Endothelial cell of umbilical vein (primary cell): ENCODE measurements at regions not wholly inside any gene's neighbourhood (a gene's known extent, or its start where the extent isn't known, plus 50 kb on each side); places are given as distances from the start of the nearest gene placed in this dataset.

ENCODE experiments used
- BruUV-seq: library from RNA; stranded (reverse); fragments of 400-500 nt; replicated peaks from 2 replicates; lab custom pipeline; 2021; lab: Mats Ljungman, UMichigan
- CTCF ChIA-PET: fragments of 300-600, 350-600 bp; sonication (Branson Sonifier 250); formaldehyde crosslinking; loops from one replicate; lab custom pipeline; 2021; ENCODE audit warnings: antibody characterized with exemption, inconsistent platforms; lab: Charles Lee
- POLR2A ChIA-PET: fragments of 300-600, 350-600 bp; sonication (Branson Sonifier 250); formaldehyde crosslinking; loops from one replicate; lab custom pipeline; 2021; ENCODE audit warnings: antibody characterized with exemption, inconsistent platforms; lab: Charles Lee
- DNase-seq: peaks from one replicate; pipeline ENCODE4 v3.0.0-alpha.2; 2011; ENCODE audit warnings: low read depth, low spot score
- FAIRE-seq: peaks from 2 replicates; lab custom pipeline; 2011; peaks lifted over from hg19 to GRCh38; lab: Jason Lieb, UNC
- H2AFZ ChIP-seq: 2 replicates; pipeline ENCODE4 v1.6.0; 2012; ENCODE audit warnings: low read depth, low read length, control low read depth, inconsistent platforms
- H3K27ac ChIP-seq: 2 replicates; pipeline ENCODE4 v1.5.1; 2011; ENCODE audit warnings: low read depth, mild to moderate bottlenecking, control low read depth, low read length, moderate library complexity; ENCODE audit not compliant: insufficient read depth
- H3K27me3 ChIP-seq, 2 experiments: 2 replicates each; pipeline versions ENCODE4 v1.6.0 to v1.6.1; 2011; ENCODE audit warnings: low read length in 2 of 2, mixed read lengths in 1 of 2; ENCODE audit not compliant: control insufficient read depth in 2 of 2, insufficient read depth in 2 of 2
- H3K36me3 ChIP-seq, 2 experiments: 2 replicates in 1 of 2; 3 replicates in 1 of 2; pipeline ENCODE4 v1.5.1; 2011; ENCODE audit warnings: low read length in 2 of 2, mild to moderate bottlenecking in 1 of 2, moderate library complexity in 1 of 2; ENCODE audit not compliant: control insufficient read depth in 2 of 2, insufficient read depth in 2 of 2; ENCODE audit errors: extremely low read depth in 1 of 2
- H3K4me1 ChIP-seq: 3 replicates; pipeline ENCODE4 v1.5.1; 2011; ENCODE audit warnings: mild to moderate bottlenecking, low read length; ENCODE audit not compliant: control insufficient read depth, insufficient read depth; ENCODE audit errors: extremely low read depth
- H3K4me2 ChIP-seq: 2 replicates; pipeline ENCODE4 v1.6.1; 2011; ENCODE audit warnings: low read length, control low read depth, mixed read lengths; ENCODE audit not compliant: insufficient read depth
- H3K4me3 ChIP-seq, 3 experiments: fragments of 200-600 bp in 1 of 3; sonication (generic), shearing (Covaris generic) in 1 of 3; replicated peaks in 1 of 3; 2 replicates each; pipeline ENCODE4 v1.5.1; 2011 to 2016; ENCODE audit warnings: control low read depth in 3 of 3, low read length in 3 of 3, mild to moderate bottlenecking in 2 of 3, inconsistent platforms in 1 of 3, low read depth in 1 of 3, moderate library complexity in 1 of 3; ENCODE audit not compliant: insufficient read depth in 1 of 3
- H3K79me2 ChIP-seq: 2 replicates; pipeline ENCODE4 v1.6.0; 2012; ENCODE audit warnings: low read length, inconsistent platforms; ENCODE audit not compliant: control insufficient read depth, insufficient read depth
- H3K9ac ChIP-seq: replicated peaks from 2 replicates; pipeline ENCODE3; 2011; ENCODE audit warnings: low read length, control low read depth; ENCODE audit not compliant: insufficient read depth; ENCODE audit errors: extremely low read depth
- H3K9me1 ChIP-seq: replicated peaks from 3 replicates; pipeline ENCODE4 v1.6.0; 2011; ENCODE audit warnings: mild to moderate bottlenecking, low read length; ENCODE audit not compliant: control insufficient read depth, insufficient read depth; ENCODE audit errors: extremely low read depth
- H3K9me3 ChIP-seq: replicated peaks from 2 replicates; pipeline ENCODE4 v1.5.1; 2012; ENCODE audit warnings: low read length, inconsistent platforms; ENCODE audit not compliant: control insufficient read depth, insufficient read depth
- H4K20me1 ChIP-seq: replicated peaks from 2 replicates; pipeline ENCODE3; 2011; ENCODE audit warnings: mild to moderate bottlenecking, low read length; ENCODE audit not compliant: control insufficient read depth, insufficient read depth; ENCODE audit errors: extremely low read depth
- CTCF ChIP-seq, 2 donors: IDR thresholded peaks; 1 replicate in 1 of 2; 2 replicates in 1 of 2; pipeline ENCODE4 v1.5.1; 2011; ENCODE audit warnings: low read length in 2 of 2, mild to moderate bottlenecking in 2 of 2, moderate library complexity in 2 of 2, control low read depth in 1 of 2, inconsistent platforms in 1 of 2, low read depth in 1 of 2; ENCODE audit not compliant: insufficient read depth in 1 of 2; ENCODE audit errors: extremely low read depth in 1 of 2
- EZH2 ChIP-seq: IDR thresholded peaks from 2 replicates; pipeline ENCODE4 v1.6.1; 2012; ENCODE audit warnings: borderline replicate concordance, low read depth, mild to moderate bottlenecking, moderate library complexity, low read length, inconsistent platforms; ENCODE audit not compliant: severe bottlenecking
- FOS ChIP-seq: IDR thresholded peaks from 2 replicates; pipeline ENCODE4 v1.6.1; 2011; ENCODE audit warnings: mild to moderate bottlenecking, low read length, moderate library complexity, borderline replicate concordance; ENCODE audit not compliant: insufficient read depth
- GATA2 ChIP-seq: IDR thresholded peaks from 2 replicates; pipeline ENCODE4 v1.7.0; 2011; ENCODE audit warnings: low read depth, mild to moderate bottlenecking, moderate library complexity, mixed read lengths, low read length; ENCODE audit not compliant: insufficient read length, insufficient read depth
- JUN ChIP-seq: IDR thresholded peaks from 2 replicates; pipeline ENCODE4 v1.6.1; 2011; ENCODE audit warnings: borderline replicate concordance, low read depth; ENCODE audit not compliant: insufficient read length, insufficient read depth
- MYC ChIP-seq: IDR thresholded peaks from one replicate; pipeline ENCODE4 v1.6.1; 2011; ENCODE audit warnings: mild to moderate bottlenecking, low read depth, low read length
- POLR2A ChIP-seq: IDR thresholded peaks from 2 replicates; pipeline ENCODE4 v1.6.1; 2012; ENCODE audit warnings: low read depth, mild to moderate bottlenecking, control low read depth, low read length
- POLR2AphosphoS5 ChIP-seq: IDR thresholded peaks from 2 replicates; pipeline ENCODE4 v1.6.1; 2012; ENCODE audit warnings: low read depth, mild to moderate bottlenecking, control low read depth, low read length, moderate library complexity; ENCODE audit not compliant: insufficient read depth
- dilution Hi-C: fragments of 300-500 bp; cut with MboI; formaldehyde crosslinking; loops from one replicate; pipeline ENCODE4 v1.15.0; 2019; ENCODE audit warnings: low sequenced_read_pairs; ENCODE audit not compliant: extremely low pct_ligation_motif_present
- intact Hi-C: fragments of 100-400 bp; cut with micrococcal nuclease; formaldehyde crosslinking; loops from one replicate; pipeline ENCODE4 v1.10.0; 2022
- TF ChIP-seq, protein P1 (sequence below): IDR thresholded peaks from 2 replicates; pipeline ENCODE4 v1.6.1; 2011; ENCODE audit not compliant: insufficient read depth, insufficient read length

DNA sequence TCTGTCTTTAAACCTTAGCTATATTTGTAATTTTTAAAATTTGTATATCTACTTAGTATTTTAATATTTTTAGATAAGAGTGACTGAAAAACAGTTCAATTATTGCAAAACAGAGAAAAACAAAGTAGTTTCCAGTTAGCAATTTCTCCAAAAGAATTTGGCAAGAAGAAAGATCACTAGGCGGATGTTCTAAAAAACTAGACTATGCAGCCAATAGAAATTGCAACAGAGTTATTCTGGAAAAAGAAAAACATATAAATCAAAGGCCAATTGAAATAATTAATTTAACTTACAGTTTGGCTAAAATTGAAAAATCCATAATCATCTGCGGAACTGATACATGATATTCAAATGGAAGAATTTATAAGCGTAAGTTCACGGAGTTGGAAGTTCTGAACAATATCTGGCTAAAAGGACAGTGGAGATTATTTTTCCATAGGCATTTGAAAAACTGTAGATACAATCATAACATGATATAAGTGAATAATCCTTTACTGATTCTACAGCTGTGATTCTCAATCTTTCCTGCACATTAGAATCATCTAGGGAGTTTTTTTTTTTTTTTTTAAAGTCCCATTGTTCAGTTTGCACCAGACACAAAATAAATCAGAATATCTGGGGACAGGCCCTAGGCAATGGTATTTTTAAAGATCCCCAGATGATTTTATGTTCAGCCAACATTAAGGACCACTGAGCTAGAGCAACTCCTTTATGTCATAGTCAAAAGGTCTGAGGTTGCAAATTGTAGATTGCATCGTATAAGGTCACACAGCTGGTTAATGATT lies 605.1 kb upstream of the DAB2 start:
- no peaks in the 10 kb centered on the region for H3K9me1 ChIP-seq
- H3K27ac ChIP-seq, result no peak overlapping the region
- no TSS peak for BruUV-seq
- DNase-seq, result no peak
- POLR2A ChIA-PET, result no interaction called here
- H2AFZ ChIP-seq, result no peak overlapping the region
- H3K36me3 ChIP-seq, result no peaks in the 10 kb centered on the region
- no peak for TF ChIP-seq POLR2A
- TF ChIP-seq MYC, result no peak
- TF ChIP-seq, protein P1, sequence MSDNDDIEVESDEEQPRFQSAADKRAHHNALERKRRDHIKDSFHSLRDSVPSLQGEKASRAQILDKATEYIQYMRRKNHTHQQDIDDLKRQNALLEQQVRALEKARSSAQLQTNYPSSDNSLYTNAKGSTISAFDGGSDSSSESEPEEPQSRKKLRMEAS, result no peak
- no peak for TF ChIP-seq CTCF (IDR thresholded peaks at IDR 0.05; ENCODE audit: extremely low read depth in 1 of 2, insufficient read depth in 1 of 2, low read depth in 1 of 2, low read length in 2 of 2)
- TF ChIP-seq POLR2AphosphoS5, result no peak
- TF ChIP-seq JUN, result no peak
- no peak for TF ChIP-seq GATA2
- no peak for TF ChIP-seq FOS
- TF ChIP-seq EZH2, result no peak
- no peak overlapping the region for H3K9ac ChIP-seq
- H3K4me2 ChIP-seq, result no peak overlapping the region
- CTCF ChIA-PET, result interaction anchor here (1.2 kb wide), 1 partner anchor 11 kb away, joined by 5 read pairs; no protein-coding TSS in a partner anchor
- intact Hi-C loops, result no loop called here
- no peaks in the 10 kb centered on the region for H3K4me1 ChIP-seq
- no peaks in the 10 kb centered on the region for H3K27me3 ChIP-seq
- H3K4me3 ChIP-seq, result no peak overlapping the region
- no peak for FAIRE-seq
- H4K20me1 ChIP-seq, result no peaks in the 10 kb centered on the region
- dilution Hi-C loops, result no loop called here
- H3K79me2 ChIP-seq, result no peaks in the 10 kb centered on the region
- no peaks in the 10 kb centered on the region for H3K9me3 ChIP-seq
